ENCODE measurements at regions not wholly inside any gene's neighbourhood (a gene's known extent, or its start where the extent isn't known, plus 50 kb on each side); places are given as distances from the start of the nearest gene placed in this dataset.

GRCh38 chr9:82560457-82560904, 502.5 kb downstream of the RASEF start:
- 83 to 91% methylated on average over 4 to 9 of the region's 9 CpGs for WGBS, 2 experiments (ENCODE audit: insufficient coverage in 1 of 2, insufficient read length in 1 of 2)
- H3K27ac ChIP-seq (ENCODE audit: low read depth, low read length): no peak overlapping the region
- TF ChIP-seq CTCF (conservative IDR thresholded peaks at IDR 0.05): no peak
- H3K9ac ChIP-seq (ENCODE audit: extremely low read depth, low read length, poor library complexity, severe bottlenecking): no peak overlapping the region
- H3K4me3 ChIP-seq (ENCODE audit: low read length): no peak overlapping the region
- Mint-ChIP-seq H3K36me3 (ENCODE audit: low read depth) (no peaks in the 10 kb centered on the region), H3K4me3 (no peak overlapping the region), H3K27ac (no peak overlapping the region), H3K27me3 (ENCODE audit: insufficient read depth) (no peaks in the 10 kb centered on the region), H3K9me3 (no peaks in the 10 kb centered on the region), H3K4me1 (peaks cover 6% of the 10 kb centered on the region)
- no peaks in the 10 kb centered on the region for H3K36me3 ChIP-seq (ENCODE audit: control insufficient read depth, insufficient read depth, low read length)
- H3K9me3 ChIP-seq (ENCODE audit: control insufficient read depth, low read length): no peaks in the 10 kb centered on the region
- DNase-seq: no peak
- no peaks in the 10 kb centered on the region for H3K27me3 ChIP-seq (ENCODE audit: control insufficient read depth, insufficient read depth, low read length, poor library complexity, severe bottlenecking)
- no peaks in the 10 kb centered on the region for H3K4me1 ChIP-seq (ENCODE audit: control insufficient read depth, insufficient read depth, low read length)

- H3K4me3 Mint-ChIP-seq: no peak overlapping the region
- no peaks in the 10 kb centered on the region for H3K36me3 ChIP-seq (ENCODE audit: control insufficient read depth, insufficient read depth, low read length)
- TF ChIP-seq CTCF (conservative IDR thresholded peaks at IDR 0.05): no peak
- no peaks in the 10 kb centered on the region for H3K27me3 ChIP-seq (ENCODE audit: control insufficient read depth, insufficient read depth, low read length, poor library complexity, severe bottlenecking)
- H3K27me3 Mint-ChIP-seq (ENCODE audit: insufficient read depth): no peaks in the 10 kb centered on the region
- DNase-seq: no peak
- no peak overlapping the region for H3K9ac ChIP-seq (ENCODE audit: extremely low read depth, low read length, poor library complexity, severe bottlenecking)
- no peaks in the 10 kb centered on the region for H3K4me1 ChIP-seq (ENCODE audit: control insufficient read depth, insufficient read depth, low read length)
- no peak overlapping the region for H3K27ac Mint-ChIP-seq
- no peaks in the 10 kb centered on the region for H3K9me3 Mint-ChIP-seq
- no peaks in the 10 kb centered on the region for H3K36me3 Mint-ChIP-seq (ENCODE audit: low read depth)
- peaks cover 4% of the 10 kb centered on the region for H3K4me1 Mint-ChIP-seq
- no peak overlapping the region for H3K4me3 ChIP-seq (ENCODE audit: low read length)
- no peak overlapping the region for H3K27ac ChIP-seq (ENCODE audit: low read depth, low read length)
- 72 to 90% methylated on average over 2 of the region's 2 CpGs for WGBS, 2 experiments (ENCODE audit: insufficient coverage in 1 of 2, insufficient read length in 1 of 2)
- no peaks in the 10 kb centered on the region for H3K9me3 ChIP-seq (ENCODE audit: control insufficient read depth, low read length)
Observed at GRCh38 chr9:82563094-82563493, 499.8 kb downstream of the RASEF start.

- H3K4me1 Mint-ChIP-seq: peaks cover 4% of the 10 kb centered on the region
- no peak overlapping the region for H3K9ac ChIP-seq (ENCODE audit: extremely low read depth, low read length, poor library complexity, severe bottlenecking)
- no peaks in the 10 kb centered on the region for H3K4me1 ChIP-seq (ENCODE audit: control insufficient read depth, insufficient read depth, low read length)
- 90 to 100% methylated on average over 1 to 2 of the region's 2 CpGs for WGBS, 2 experiments (ENCODE audit: insufficient coverage in 1 of 2, insufficient read length in 1 of 2)
- no peaks in the 10 kb centered on the region for H3K36me3 ChIP-seq (ENCODE audit: control insufficient read depth, insufficient read depth, low read length)
- no peak overlapping the region for H3K27ac Mint-ChIP-seq
- no peaks in the 10 kb centered on the region for H3K36me3 Mint-ChIP-seq (ENCODE audit: low read depth)
- H3K4me3 Mint-ChIP-seq: no peak overlapping the region
- H3K4me3 ChIP-seq (ENCODE audit: low read length): no peak overlapping the region
- no peaks in the 10 kb centered on the region for H3K9me3 ChIP-seq (ENCODE audit: control insufficient read depth, low read length)
- H3K27me3 Mint-ChIP-seq (ENCODE audit: insufficient read depth): no peaks in the 10 kb centered on the region
- TF ChIP-seq CTCF (conservative IDR thresholded peaks at IDR 0.05): no peak
- H3K27ac ChIP-seq (ENCODE audit: low read depth, low read length): no peak overlapping the region
- no peaks in the 10 kb centered on the region for H3K9me3 Mint-ChIP-seq
- DNase-seq: no peak
- H3K27me3 ChIP-seq (ENCODE audit: control insufficient read depth, insufficient read depth, low read length, poor library complexity, severe bottlenecking): no peaks in the 10 kb centered on the region
Observed at GRCh38 chr9:82563841-82564240, 499.1 kb downstream of the RASEF start.
